ENCODE measurements at regions not wholly inside any gene's neighbourhood (a gene's known extent, or its start where the extent isn't known, plus 50 kb on each side); places are given as distances from the start of the nearest gene placed in this dataset.

- no peak overlapping the region for H2BK5ac ChIP-seq (ENCODE audit: low read depth, low read length, poor library complexity)
- H3K4me2 ChIP-seq (ENCODE audit: low read length) = no peak overlapping the region
- no peak overlapping the region for H2BK12ac ChIP-seq (ENCODE audit: low read length)
- H3K23ac ChIP-seq (ENCODE audit: low read length) = no peak overlapping the region
- H3K27me3 ChIP-seq (ENCODE audit: insufficient read depth, low read length) = no peaks in the 10 kb centered on the region
- no peak overlapping the region for H3K4ac ChIP-seq (ENCODE audit: low read depth, low read length)
- no peak overlapping the region for H2AK5ac ChIP-seq (ENCODE audit: low read length)
- no peak overlapping the region for H3K27ac ChIP-seq (ENCODE audit: low read depth, low read length)
- H3K18ac ChIP-seq (ENCODE audit: low read length) = no peak overlapping the region
- no peak overlapping the region for H3K4me3 ChIP-seq (ENCODE audit: low read depth, low read length)
- H2BK120ac ChIP-seq (ENCODE audit: insufficient read depth, low read length, poor library complexity) = no peak overlapping the region
- H3K79me1 ChIP-seq (ENCODE audit: low read length) = no peaks in the 10 kb centered on the region
- DNase-seq = peak in 1 of 2 donors; percentile 29
- no peaks in the 10 kb centered on the region for H3K36me3 ChIP-seq (ENCODE audit: control insufficient read depth in 1 of 2, insufficient read depth in 2 of 2, low read length in 2 of 2)
- H4K12ac ChIP-seq (ENCODE audit: low read depth, low read length) = no peak overlapping the region
- WGBS (ENCODE audit: extremely low coverage, insufficient coverage, insufficient read length) = no CpG with 5 or more reads among the region's 5 CpGs
- H3K9ac ChIP-seq (ENCODE audit: low read length) = no peak overlapping the region
- peaks cover 0 to 12% of the 10 kb centered on the region in 2 experiments for H3K4me1 ChIP-seq (ENCODE audit: control insufficient read depth in 1 of 2, insufficient read depth in 2 of 2, low read length in 2 of 2)
- H3K9me3 ChIP-seq (ENCODE audit: insufficient read depth, low read depth, low read length) = no peaks in the 10 kb centered on the region
- no peaks in the 10 kb centered on the region for H3K79me2 ChIP-seq (ENCODE audit: control insufficient read depth, insufficient read depth, low read length, poor library complexity)
- H2AFZ ChIP-seq (ENCODE audit: insufficient read depth, low read length, poor library complexity) = no peak overlapping the region
- no peak overlapping the region for H3K14ac ChIP-seq (ENCODE audit: low read length)
- no peak overlapping the region for H4K8ac ChIP-seq (ENCODE audit: low read depth, low read length)
- no peak overlapping the region for H4K91ac ChIP-seq (ENCODE audit: low read depth, low read length)
These were observed 136.0 kb upstream of the SGK1 start for GRCh38 chr6:134453792-134454510.

DNA sequence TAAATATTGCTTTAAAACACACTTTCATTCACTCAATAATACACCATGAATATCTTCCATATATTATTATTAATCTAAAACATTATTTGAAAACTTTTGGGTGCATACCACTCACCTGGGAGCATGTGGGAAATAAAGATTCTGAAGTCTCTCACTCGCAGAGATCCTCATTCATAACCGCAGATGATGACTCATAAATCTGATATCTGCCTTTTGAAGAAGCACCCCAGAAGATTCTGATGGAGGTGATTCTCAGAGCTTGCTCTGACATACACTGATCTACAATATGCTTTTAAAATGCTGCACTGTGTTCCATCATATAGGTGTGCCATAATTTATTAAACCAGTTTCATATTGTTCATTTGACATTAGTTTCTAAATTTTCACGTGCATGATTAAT lies 135.0 kb upstream of the SGK1 start:
- Histone ChIP-seq H3K36me3 (ENCODE audit: control insufficient read depth in 1 of 2, insufficient read depth in 2 of 2, low read length in 2 of 2) (no peaks in the 10 kb centered on the region), H3K4me2 (ENCODE audit: low read length) (no peak overlapping the region), H3K14ac (ENCODE audit: low read length) (no peak overlapping the region), H2BK5ac (ENCODE audit: low read depth, low read length, poor library complexity) (no peak overlapping the region), H3K23ac (ENCODE audit: low read length) (no peak overlapping the region), H3K79me1 (ENCODE audit: low read length) (no peaks in the 10 kb centered on the region), H3K27ac (ENCODE audit: low read depth, low read length) (no peak overlapping the region), H4K12ac (ENCODE audit: low read depth, low read length) (no peak overlapping the region), H4K91ac (ENCODE audit: low read depth, low read length) (no peak overlapping the region), H2AK5ac (ENCODE audit: low read length) (no peak overlapping the region), H3K9me3 (ENCODE audit: insufficient read depth, low read depth, low read length) (no peaks in the 10 kb centered on the region), H3K79me2 (ENCODE audit: control insufficient read depth, insufficient read depth, low read length, poor library complexity) (no peaks in the 10 kb centered on the region), H3K4me3 (ENCODE audit: low read depth, low read length) (no peak overlapping the region), H4K8ac (ENCODE audit: low read depth, low read length) (no peak overlapping the region), H3K27me3 (ENCODE audit: insufficient read depth, low read length) (no peaks in the 10 kb centered on the region), H3K18ac (ENCODE audit: low read length) (no peak overlapping the region), H2AFZ (ENCODE audit: insufficient read depth, low read length, poor library complexity) (no peak overlapping the region), H3K4ac (ENCODE audit: low read depth, low read length) (no peak overlapping the region), H2BK12ac (ENCODE audit: low read length) (no peak overlapping the region), H2BK120ac (ENCODE audit: insufficient read depth, low read length, poor library complexity) (no peak overlapping the region), H3K9ac (ENCODE audit: low read length) (no peak overlapping the region), H3K4me1 (ENCODE audit: control insufficient read depth in 1 of 2, insufficient read depth in 2 of 2, low read length in 2 of 2) (peaks cover 0 to 12% of the 10 kb centered on the region in 2 experiments)
- DNase-seq = no peak
- WGBS (ENCODE audit: extremely low coverage, insufficient coverage, insufficient read length) = no CpG with 5 or more reads among the region's 3 CpGs

DNA sequence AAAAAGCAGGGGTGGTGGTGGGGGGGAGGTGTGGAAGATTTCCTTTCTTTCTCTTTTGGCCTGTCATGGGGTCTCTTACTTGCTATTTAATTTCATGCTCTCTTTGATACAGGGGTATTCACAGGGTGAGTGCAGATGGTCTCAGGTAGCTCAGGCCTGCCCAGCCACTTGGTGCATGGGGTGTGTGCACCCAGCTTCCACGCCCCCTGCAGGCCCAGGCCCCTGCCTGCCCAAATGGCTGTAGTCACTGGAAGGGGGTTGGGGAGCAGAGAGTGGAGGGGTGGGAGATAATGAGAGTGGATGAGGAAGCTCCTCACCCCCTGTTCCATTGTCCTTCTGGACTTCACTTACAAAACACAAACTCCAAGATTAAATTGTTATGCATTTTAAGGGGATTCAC lies 133.6 kb upstream of the SGK1 start:
- H2BK12ac ChIP-seq (ENCODE audit: low read length) = no peak overlapping the region
- H3K79me2 ChIP-seq (ENCODE audit: control insufficient read depth, insufficient read depth, low read length, poor library complexity) = no peaks in the 10 kb centered on the region
- no peak overlapping the region for H3K27ac ChIP-seq (ENCODE audit: low read depth, low read length)
- no peak overlapping the region for H3K4ac ChIP-seq (ENCODE audit: low read depth, low read length)
- H3K9ac ChIP-seq (ENCODE audit: low read length) = no peak overlapping the region
- no peak overlapping the region for H3K18ac ChIP-seq (ENCODE audit: low read length)
- H3K9me3 ChIP-seq (ENCODE audit: insufficient read depth, low read depth, low read length) = no peaks in the 10 kb centered on the region
- no peak overlapping the region for H2AFZ ChIP-seq (ENCODE audit: insufficient read depth, low read length, poor library complexity)
- no peak overlapping the region for H4K8ac ChIP-seq (ENCODE audit: low read depth, low read length)
- H4K12ac ChIP-seq (ENCODE audit: low read depth, low read length) = no peak overlapping the region
- no peak for DNase-seq
- H3K4me2 ChIP-seq (ENCODE audit: low read length) = no peak overlapping the region
- H2BK120ac ChIP-seq (ENCODE audit: insufficient read depth, low read length, poor library complexity) = no peak overlapping the region
- H2AK5ac ChIP-seq (ENCODE audit: low read length) = no peak overlapping the region
- H3K4me3 ChIP-seq (ENCODE audit: low read depth, low read length) = no peak overlapping the region
- no peaks in the 10 kb centered on the region for H3K36me3 ChIP-seq (ENCODE audit: control insufficient read depth in 1 of 2, insufficient read depth in 2 of 2, low read length in 2 of 2)
- WGBS (ENCODE audit: extremely low coverage, insufficient coverage, insufficient read length) = no CpG with 5 or more reads among the region's 1 CpG
- no peak overlapping the region for H3K23ac ChIP-seq (ENCODE audit: low read length)
- no peak overlapping the region for H2BK5ac ChIP-seq (ENCODE audit: low read depth, low read length, poor library complexity)
- H3K14ac ChIP-seq (ENCODE audit: low read length) = no peak overlapping the region
- peaks cover 0 to 12% of the 10 kb centered on the region in 2 experiments for H3K4me1 ChIP-seq (ENCODE audit: control insufficient read depth in 1 of 2, insufficient read depth in 2 of 2, low read length in 2 of 2)
- H3K27me3 ChIP-seq (ENCODE audit: insufficient read depth, low read length) = no peaks in the 10 kb centered on the region
- no peak overlapping the region for H4K91ac ChIP-seq (ENCODE audit: low read depth, low read length)
- no peaks in the 10 kb centered on the region for H3K79me1 ChIP-seq (ENCODE audit: low read length)

DNA sequence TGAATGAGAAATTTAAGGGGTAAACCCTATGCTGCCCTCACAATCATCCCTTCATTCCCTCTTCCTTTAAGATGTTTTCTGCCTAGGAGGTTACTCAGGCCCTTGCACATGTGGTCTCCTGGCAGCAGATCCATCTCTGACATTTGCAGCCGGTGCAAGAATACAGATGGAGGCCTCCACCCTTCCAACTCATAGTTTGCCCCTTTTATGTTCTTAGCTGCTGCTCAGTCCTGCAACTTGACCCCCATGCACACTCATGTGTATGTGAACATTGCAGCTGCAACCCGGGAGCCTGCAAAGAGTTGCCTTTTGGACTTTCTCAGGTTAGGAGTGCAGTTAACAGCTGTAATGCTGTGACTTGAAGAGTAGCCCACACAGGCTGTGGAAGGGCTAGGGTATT lies 131.9 kb upstream of the SGK1 start:
- no peak overlapping the region for H2BK120ac ChIP-seq (ENCODE audit: insufficient read depth, low read length, poor library complexity)
- no peak overlapping the region for H3K9ac ChIP-seq (ENCODE audit: low read length)
- no peak overlapping the region for H2BK5ac ChIP-seq (ENCODE audit: low read depth, low read length, poor library complexity)
- no peak overlapping the region for H2AFZ ChIP-seq (ENCODE audit: insufficient read depth, low read length, poor library complexity)
- no peak overlapping the region for H3K14ac ChIP-seq (ENCODE audit: low read length)
- H4K12ac ChIP-seq (ENCODE audit: low read depth, low read length) = no peak overlapping the region
- no peak overlapping the region for H3K27ac ChIP-seq (ENCODE audit: low read depth, low read length)
- no peak overlapping the region for H4K8ac ChIP-seq (ENCODE audit: low read depth, low read length)
- no peak overlapping the region for H3K18ac ChIP-seq (ENCODE audit: low read length)
- H3K4me2 ChIP-seq (ENCODE audit: low read length) = no peak overlapping the region
- WGBS (ENCODE audit: extremely low coverage, insufficient coverage, insufficient read length) = no CpG with 5 or more reads among the region's 2 CpGs
- no peak for DNase-seq
- H3K4me1 ChIP-seq (ENCODE audit: control insufficient read depth in 1 of 2, insufficient read depth in 2 of 2, low read length in 2 of 2) = peaks cover 0 to 10% of the 10 kb centered on the region in 2 experiments
- no peak overlapping the region for H4K91ac ChIP-seq (ENCODE audit: low read depth, low read length)
- no peaks in the 10 kb centered on the region for H3K79me1 ChIP-seq (ENCODE audit: low read length)
- H3K9me3 ChIP-seq (ENCODE audit: insufficient read depth, low read depth, low read length) = no peaks in the 10 kb centered on the region
- no peak overlapping the region for H2BK12ac ChIP-seq (ENCODE audit: low read length)
- H3K36me3 ChIP-seq (ENCODE audit: control insufficient read depth in 1 of 2, insufficient read depth in 2 of 2, low read length in 2 of 2) = no peaks in the 10 kb centered on the region
- H3K4ac ChIP-seq (ENCODE audit: low read depth, low read length) = no peak overlapping the region
- H3K23ac ChIP-seq (ENCODE audit: low read length) = no peak overlapping the region
- no peak overlapping the region for H3K4me3 ChIP-seq (ENCODE audit: low read depth, low read length)
- H2AK5ac ChIP-seq (ENCODE audit: low read length) = no peak overlapping the region
- H3K79me2 ChIP-seq (ENCODE audit: control insufficient read depth, insufficient read depth, low read length, poor library complexity) = no peaks in the 10 kb centered on the region
- H3K27me3 ChIP-seq (ENCODE audit: insufficient read depth, low read length) = no peaks in the 10 kb centered on the region
